Lung (tissue), 11 donors: ENCODE measurements at regions not wholly inside any gene's neighbourhood (a gene's known extent, or its start where the extent isn't known, plus 50 kb on each side); places are given as distances from the start of the nearest gene placed in this dataset.

Experiments used
- ATAC-seq: fragments of 200-7000 bp; cut with Tn5 transposase; one replicate; pipeline ENCODE4 v1.9.1; 2020; ENCODE audit warnings: moderate number of reproducible peaks; ENCODE audit not compliant: insufficient read depth, low FRiP score
- DNase-seq, 3 donors: peaks; one replicate each; pipeline ENCODE4 v3.0.0-alpha.2; 2013 to 2017
- H3K27ac ChIP-seq, 2 donors: one replicate each; pipeline ENCODE4 v1.5.1; 2013; ENCODE audit warnings: mild to moderate bottlenecking in 2 of 2, moderate library complexity in 2 of 2, control low read depth in 1 of 2, inconsistent platforms in 1 of 2, low read depth in 1 of 2, low read length in 1 of 2
- H3K27me3 ChIP-seq, 3 donors: one replicate each; pipeline ENCODE4 v1.5.1; 2013; ENCODE audit warnings: low read length in 2 of 3; ENCODE audit not compliant: control insufficient read depth in 3 of 3, insufficient read depth in 3 of 3
- H3K36me3 ChIP-seq, 4 donors: one replicate each; pipeline ENCODE4 v1.5.1; 2013; ENCODE audit warnings: low read length in 4 of 4, mild to moderate bottlenecking in 1 of 4, moderate library complexity in 1 of 4; ENCODE audit not compliant: control insufficient read depth in 4 of 4, insufficient read depth in 4 of 4
- H3K4me1 ChIP-seq, 5 donors: one replicate each; pipeline ENCODE4 v1.5.1; 2013; ENCODE audit warnings: low read length in 5 of 5, mild to moderate bottlenecking in 2 of 5, moderate library complexity in 1 of 5; ENCODE audit not compliant: control insufficient read depth in 5 of 5, insufficient read depth in 5 of 5
- H3K4me3 ChIP-seq: one replicate; pipeline ENCODE4 v1.5.1; 2013; ENCODE audit warnings: mild to moderate bottlenecking, control low read depth, moderate library complexity
- H3K9ac ChIP-seq, 2 donors: one replicate each; pipeline ENCODE4 v1.5.1; 2013; ENCODE audit warnings: low read length in 2 of 2, control low read depth in 1 of 2; ENCODE audit not compliant: insufficient read depth in 1 of 2
- H3K9me3 ChIP-seq, 4 donors: one replicate each; pipeline ENCODE4 v1.5.1; 2013; ENCODE audit warnings: low read length in 3 of 4, mild to moderate bottlenecking in 1 of 4, moderate library complexity in 1 of 4; ENCODE audit not compliant: control insufficient read depth in 4 of 4, insufficient read depth in 3 of 4
- WGBS, 2 donors: extraction: QIAGEN DNeasy Blood & Tissue Kit; methylation state at CpG; one replicate each; pipeline ENCODE4 v1.1.7; 2013; 5-methylcytosine and 5-hydroxymethylcytosine counted together
- TF ChIP-seq, protein P1 (sequence below): IDR thresholded peaks from 2 replicates; pipeline ENCODE4 v1.5.1; 2012; ENCODE audit warnings: mild to moderate bottlenecking; ENCODE audit errors: control extremely low read depth, extremely low read depth
- donor health status: control.
- donor health status: control.
- donor health status: Bipolar disorder and iron deficiency.
- donor health status: healthy.
- donor health status: DM: yes; HTN: yes; CAD: no.

DNA sequence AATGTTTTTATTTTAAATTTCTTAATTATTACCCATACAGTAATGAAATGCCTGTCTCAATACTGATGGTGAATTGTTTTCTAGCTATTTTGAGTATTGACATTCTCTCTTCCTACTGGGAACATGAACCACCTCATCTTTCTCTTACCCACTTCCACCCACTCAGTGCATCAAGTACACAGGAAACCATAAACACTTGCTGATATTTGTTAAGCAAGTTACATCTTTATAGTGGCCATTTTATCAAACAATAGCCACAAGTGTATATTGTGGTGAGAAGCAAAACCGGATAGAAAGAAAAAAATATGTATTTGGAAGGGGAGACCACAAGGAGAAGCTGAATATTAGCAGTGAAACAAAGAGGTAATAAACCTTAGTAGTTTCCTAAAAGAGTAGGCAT, 368.1 kb upstream of the HNRNPA3 start:
- Histone ChIP-seq H3K36me3 (no peaks in the 10 kb centered on the region), H3K9ac (no peak overlapping the region), H3K9me3 (peaks cover 0 to 3% (median 0%) of the 10 kb centered on the region in 4 donors), H3K4me1 (no peaks in the 10 kb centered on the region), H3K27ac (no peak overlapping the region), H3K4me3 (no peak overlapping the region), H3K27me3 (no peaks in the 10 kb centered on the region)
- no peak for DNase-seq
- no peak for ATAC-seq
- TF ChIP-seq, protein P1, sequence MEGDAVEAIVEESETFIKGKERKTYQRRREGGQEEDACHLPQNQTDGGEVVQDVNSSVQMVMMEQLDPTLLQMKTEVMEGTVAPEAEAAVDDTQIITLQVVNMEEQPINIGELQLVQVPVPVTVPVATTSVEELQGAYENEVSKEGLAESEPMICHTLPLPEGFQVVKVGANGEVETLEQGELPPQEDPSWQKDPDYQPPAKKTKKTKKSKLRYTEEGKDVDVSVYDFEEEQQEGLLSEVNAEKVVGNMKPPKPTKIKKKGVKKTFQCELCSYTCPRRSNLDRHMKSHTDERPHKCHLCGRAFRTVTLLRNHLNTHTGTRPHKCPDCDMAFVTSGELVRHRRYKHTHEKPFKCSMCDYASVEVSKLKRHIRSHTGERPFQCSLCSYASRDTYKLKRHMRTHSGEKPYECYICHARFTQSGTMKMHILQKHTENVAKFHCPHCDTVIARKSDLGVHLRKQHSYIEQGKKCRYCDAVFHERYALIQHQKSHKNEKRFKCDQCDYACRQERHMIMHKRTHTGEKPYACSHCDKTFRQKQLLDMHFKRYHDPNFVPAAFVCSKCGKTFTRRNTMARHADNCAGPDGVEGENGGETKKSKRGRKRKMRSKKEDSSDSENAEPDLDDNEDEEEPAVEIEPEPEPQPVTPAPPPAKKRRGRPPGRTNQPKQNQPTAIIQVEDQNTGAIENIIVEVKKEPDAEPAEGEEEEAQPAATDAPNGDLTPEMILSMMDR, result no peak
- 58 to 76% methylated on average over 1 of the region's 1 CpG for WGBS, 2 donors

DNA sequence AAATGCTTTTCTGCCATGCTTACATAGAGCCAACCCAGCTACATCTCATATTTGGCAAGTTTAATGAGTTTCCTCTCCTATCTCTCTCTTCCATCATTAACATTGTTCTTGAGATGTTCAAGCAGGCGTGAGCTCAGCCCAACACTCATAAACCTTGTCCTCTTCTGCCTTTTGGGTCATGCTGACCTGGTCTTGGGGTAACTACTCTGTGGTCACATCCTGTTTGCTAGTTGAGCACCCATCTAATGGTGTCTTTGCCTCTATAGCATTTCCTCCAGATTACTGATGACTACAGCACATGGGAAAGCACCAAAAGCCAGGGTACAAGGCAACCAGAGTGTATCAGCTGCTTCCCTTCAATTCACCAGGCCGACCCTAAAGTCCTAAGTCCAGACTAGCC, 366.9 kb upstream of the HNRNPA3 start:
- H3K4me1 ChIP-seq, result no peaks in the 10 kb centered on the region
- TF ChIP-seq, protein P1, result no peak
- H3K9ac ChIP-seq, result no peak overlapping the region
- H3K27me3 ChIP-seq, result no peaks in the 10 kb centered on the region
- 82 to 88% methylated on average over 2 of the region's 2 CpGs for WGBS, 2 donors
- no peak for DNase-seq
- H3K27ac ChIP-seq, result no peak overlapping the region
- peaks cover 0 to 3% (median 0%) of the 10 kb centered on the region in 4 donors for H3K9me3 ChIP-seq
- no peak for ATAC-seq
- no peak overlapping the region for H3K4me3 ChIP-seq
- H3K36me3 ChIP-seq, result no peaks in the 10 kb centered on the region

DNA sequence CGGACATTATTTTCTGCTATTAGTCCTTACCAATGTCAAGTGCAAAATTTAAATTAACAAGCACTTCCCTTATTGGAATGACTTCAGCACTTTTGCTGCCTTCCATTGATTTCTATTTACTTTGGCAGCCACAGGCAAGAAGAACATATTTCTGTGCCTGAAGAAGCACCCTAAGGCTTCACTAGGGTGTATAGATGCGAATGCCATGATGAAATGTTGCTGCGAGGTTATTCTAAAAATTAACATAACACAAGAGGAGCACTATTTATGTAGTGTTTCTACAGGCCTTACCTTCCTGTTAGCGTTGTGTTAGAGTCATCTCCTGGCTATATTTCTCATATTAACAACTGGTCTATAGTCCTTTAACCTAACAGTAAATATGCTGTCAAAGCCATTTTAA, 365.0 kb upstream of the HNRNPA3 start:
- Histone ChIP-seq H3K9me3 (peaks cover 0 to 3% (median 0%) of the 10 kb centered on the region in 4 donors), H3K4me1 (no peaks in the 10 kb centered on the region), H3K4me3 (no peak overlapping the region), H3K27me3 (no peaks in the 10 kb centered on the region), H3K36me3 (no peaks in the 10 kb centered on the region), H3K27ac (no peak overlapping the region), H3K9ac (no peak overlapping the region)
- DNase-seq, result no peak
- no peak for ATAC-seq
- TF ChIP-seq, protein P1, result no peak
- WGBS, 2 donors, result 72 to 84% methylated on average over 4 of the region's 4 CpGs

DNA sequence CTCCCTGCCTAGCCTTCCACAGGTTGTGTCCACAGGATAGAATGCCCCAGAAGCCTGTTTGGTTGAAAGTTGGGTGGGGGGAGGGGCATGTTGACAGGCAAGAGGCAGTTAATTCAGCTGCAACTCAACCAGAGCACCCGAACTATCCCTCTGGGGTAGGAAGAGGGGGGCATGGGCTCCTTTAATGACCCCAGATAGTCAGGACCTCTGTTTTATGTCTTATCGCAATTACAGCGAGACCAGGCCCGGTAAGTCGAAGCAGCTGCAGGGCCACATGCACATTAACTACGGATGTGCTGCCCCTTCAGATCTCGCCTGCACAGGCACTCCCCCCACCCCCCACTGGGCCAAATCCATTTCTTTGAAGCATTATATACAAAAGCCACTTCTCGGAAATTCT, 363.8 kb upstream of the HNRNPA3 start:
- Histone ChIP-seq H3K27me3 (no peaks in the 10 kb centered on the region), H3K4me3 (no peak overlapping the region), H3K27ac (no peak overlapping the region), H3K9me3 (peaks cover 0 to 3% (median 0%) of the 10 kb centered on the region in 4 donors), H3K36me3 (no peaks in the 10 kb centered on the region), H3K4me1 (no peaks in the 10 kb centered on the region), H3K9ac (no peak overlapping the region)
- ATAC-seq, result no peak
- no peak for DNase-seq
- WGBS, 2 donors, result 89 to 90% methylated on average over 8 of the region's 8 CpGs
- TF ChIP-seq, protein P1, result no peak
